Smooth muscle cell (in vitro differentiated cells): ENCODE measurements at regions not wholly inside any gene's neighbourhood (a gene's known extent, or its start where the extent isn't known, plus 50 kb on each side); places are given as distances from the start of the nearest gene placed in this dataset.

ENCODE experiments used
- DNase-seq: peaks from one replicate; lab custom pipeline; 2025; ENCODE audit not compliant: unreplicated experiment; lab: John Stamatoyannopoulos, UW
- H2AFZ ChIP-seq: fragments of 200-600 bp; sonication (generic); 2 replicates; pipeline ENCODE4 v1.6.0; 2016; ENCODE audit warnings: antibody characterized with exemption, low read depth, mild to moderate bottlenecking
- H3F3A ChIP-seq: fragments of 200-600 bp; sonication (generic); 2 replicates; pipeline ENCODE4 v1.6.0; 2017; ENCODE audit warnings: antibody characterized with exemption, low read depth
- H3K27ac ChIP-seq: fragments of 200-600 bp; sonication (generic); 2 replicates; pipeline ENCODE4 v1.5.1; 2016; ENCODE audit warnings: low read depth, mild to moderate bottlenecking
- H3K27me3 ChIP-seq: fragments of 200-600 bp; sonication (generic); 2 replicates; pipeline ENCODE4 v1.6.1; 2016; ENCODE audit warnings: low read depth, mild to moderate bottlenecking
- H3K36me3 ChIP-seq: fragments of 200-600 bp; sonication (generic); 2 replicates; pipeline ENCODE4 v1.5.1; 2016; ENCODE audit warnings: low read depth
- H3K4me1 ChIP-seq: fragments of 200-600 bp; sonication (generic); 2 replicates; pipeline ENCODE4 v1.5.1; 2016; ENCODE audit warnings: low read depth
- H3K4me2 ChIP-seq: fragments of 200-600 bp; sonication (generic); 2 replicates; pipeline ENCODE4 v1.6.0; 2016; ENCODE audit warnings: mild to moderate bottlenecking
- H3K4me3 ChIP-seq: fragments of 200-600 bp; sonication (generic); 2 replicates; pipeline ENCODE4 v1.5.1; 2016; ENCODE audit warnings: mild to moderate bottlenecking
- H3K79me2 ChIP-seq: fragments of 200-600 bp; sonication (generic); 2 replicates; pipeline ENCODE4 v1.6.0; 2016; ENCODE audit warnings: low read depth, mild to moderate bottlenecking
- H3K9ac ChIP-seq: fragments of 200-600 bp; sonication (generic); 2 replicates; pipeline ENCODE4 v1.6.0; 2016; ENCODE audit warnings: low read depth
- H3K9me3 ChIP-seq: fragments of 200-600 bp; sonication (generic); replicated peaks from 2 replicates; pipeline ENCODE4 v1.5.1; 2016; ENCODE audit warnings: low read depth
- H4K20me1 ChIP-seq: fragments of 200-600 bp; sonication (generic); 2 replicates; pipeline ENCODE4 v1.6.0; 2016; ENCODE audit warnings: low read depth
- CTCF ChIP-seq: fragments of 200-600 bp; sonication (generic); IDR thresholded peaks from 2 replicates; pipeline ENCODE4 v1.5.1; 2017; ENCODE audit warnings: borderline replicate concordance, mild to moderate bottlenecking, antibody characterized with exemption; ENCODE audit not compliant: insufficient read depth, poor library complexity, severe bottlenecking
- WGBS: methylation state at CpG from one replicate; pipeline ENCODE4 v1.1.7; 2016; ENCODE audit warnings: low lambda C conversion rate; 5-methylcytosine and 5-hydroxymethylcytosine counted together

- Histone ChIP-seq H3F3A (no peaks in the 10 kb centered on the region), H3K36me3 (no peaks in the 10 kb centered on the region), H2AFZ (no peak overlapping the region), H4K20me1 (no peaks in the 10 kb centered on the region), H3K4me2 (no peak overlapping the region), H3K79me2 (no peaks in the 10 kb centered on the region), H3K9me3 (no peaks in the 10 kb centered on the region), H3K27ac (no peak overlapping the region), H3K4me3 (no peak overlapping the region), H3K27me3 (no peaks in the 10 kb centered on the region), H3K4me1 (no peaks in the 10 kb centered on the region), H3K9ac (no peak overlapping the region)
- TF ChIP-seq CTCF, result no peak
- WGBS, result 44% methylated on average over 5 of the region's 5 CpGs
- no peak for DNase-seq
These were observed 264.5 kb upstream of the EMCN start for GRCh38 chr4:100782356-100782755.

- Histone ChIP-seq H3F3A (no peaks in the 10 kb centered on the region), H3K4me2 (no peak overlapping the region), H3K27ac (no peak overlapping the region), H3K9me3 (no peaks in the 10 kb centered on the region), H3K4me3 (no peak overlapping the region), H4K20me1 (no peaks in the 10 kb centered on the region), H3K36me3 (no peaks in the 10 kb centered on the region), H3K27me3 (no peaks in the 10 kb centered on the region), H3K79me2 (no peaks in the 10 kb centered on the region), H3K9ac (no peak overlapping the region), H3K4me1 (no peaks in the 10 kb centered on the region), H2AFZ (no peak overlapping the region)
- DNase-seq, result no peak
- TF ChIP-seq CTCF, result no peak
These were observed 263.6 kb upstream of the EMCN start for GRCh38 chr4:100781435-100781834.

- Histone ChIP-seq H3K4me2 (no peak overlapping the region), H3K9ac (no peak overlapping the region), H3K79me2 (no peaks in the 10 kb centered on the region), H4K20me1 (no peaks in the 10 kb centered on the region), H2AFZ (no peak overlapping the region), H3K4me3 (no peak overlapping the region), H3K9me3 (no peaks in the 10 kb centered on the region), H3K27ac (no peak overlapping the region), H3K27me3 (no peaks in the 10 kb centered on the region), H3K4me1 (no peaks in the 10 kb centered on the region), H3K36me3 (no peaks in the 10 kb centered on the region), H3F3A (no peaks in the 10 kb centered on the region)
- DNase-seq, result no peak
- no peak for TF ChIP-seq CTCF
These were observed 262.3 kb upstream of the EMCN start for GRCh38 chr4:100780126-100780525.

GRCh38 chr4:100778431-100778830 is 260.6 kb upstream of the EMCN start:
- Histone ChIP-seq H3K4me1 (no peaks in the 10 kb centered on the region), H3F3A (no peaks in the 10 kb centered on the region), H3K4me3 (no peak overlapping the region)

More at GRCh38 chr4:100778431-100778830, 260.6 kb upstream of the EMCN start:
- Histone ChIP-seq H3K9ac (no peak overlapping the region), H3K4me2 (no peak overlapping the region), H2AFZ (no peak overlapping the region), H3K9me3 (no peaks in the 10 kb centered on the region), H4K20me1 (no peaks in the 10 kb centered on the region), H3K27me3 (no peaks in the 10 kb centered on the region), H3K27ac (no peak overlapping the region), H3K79me2 (no peaks in the 10 kb centered on the region), H3K36me3 (no peaks in the 10 kb centered on the region)
- TF ChIP-seq CTCF, result no peak
- DNase-seq, result no peak
- 86% methylated on average over 5 of the region's 5 CpGs for WGBS
